Keratinocyte (primary cell): ENCODE measurements at regions not wholly inside any gene's neighbourhood (a gene's known extent, or its start where the extent isn't known, plus 50 kb on each side); places are given as distances from the start of the nearest gene placed in this dataset.

Experiments
- DNase-seq: peaks from one replicate; pipeline ENCODE4 v3.0.0-alpha.2; 2011; ENCODE audit warnings: low read depth, missing footprints, low spot score
- FAIRE-seq: peaks from 2 replicates; lab custom pipeline; 2011; peaks lifted over from hg19 to GRCh38; lab: Jason Lieb, UNC
- H2AFZ ChIP-seq: 2 replicates; pipeline ENCODE4 v1.6.0; 2012; ENCODE audit warnings: low read length, control low read depth, inconsistent platforms; ENCODE audit not compliant: control insufficient read depth
- H3K27ac ChIP-seq: 2 replicates; pipeline ENCODE4 v1.5.1; 2011; ENCODE audit warnings: low read length; ENCODE audit not compliant: control insufficient read depth, insufficient read depth
- H3K27me3 ChIP-seq: 3 replicates; pipeline ENCODE4 v1.6.0; 2011; ENCODE audit warnings: low read length; ENCODE audit not compliant: control insufficient read depth, insufficient read depth; ENCODE audit errors: extremely low read depth
- H3K36me3 ChIP-seq, 2 experiments: 2 replicates in 1 of 2; 3 replicates in 1 of 2; pipeline ENCODE4 v1.5.1; 2011; ENCODE audit warnings: low read length in 2 of 2, mild to moderate bottlenecking in 1 of 2; ENCODE audit not compliant: control insufficient read depth in 2 of 2, insufficient read depth in 2 of 2; ENCODE audit errors: extremely low read depth in 1 of 2
- H3K4me1 ChIP-seq: 3 replicates; pipeline ENCODE4 v1.5.1; 2011; ENCODE audit warnings: low read length; ENCODE audit not compliant: control insufficient read depth, insufficient read depth; ENCODE audit errors: extremely low read depth
- H3K4me2 ChIP-seq: 3 replicates; pipeline ENCODE4 v1.6.0; 2011; ENCODE audit warnings: low read depth, low read length; ENCODE audit not compliant: control insufficient read depth, insufficient read depth; ENCODE audit errors: extremely low read depth
- H3K4me3 ChIP-seq, 3 experiments: fragments of 200-600 bp in 1 of 3; sonication (generic) in 1 of 3; 2 replicates in 2 of 3; 3 replicates in 1 of 3; pipeline ENCODE4 v1.5.1; 2011 to 2016; ENCODE audit warnings: low read length in 3 of 3, mild to moderate bottlenecking in 3 of 3, control low read depth in 2 of 3, inconsistent platforms in 1 of 3, low read depth in 1 of 3, mixed read lengths in 1 of 3, mixed run types in 1 of 3, moderate library complexity in 1 of 3; ENCODE audit not compliant: control insufficient read depth in 2 of 3, insufficient read depth in 2 of 3; ENCODE audit errors: extremely low read depth in 1 of 3
- H3K79me2 ChIP-seq: 2 replicates; pipeline ENCODE4 v1.6.0; 2012; ENCODE audit warnings: low read length; ENCODE audit not compliant: control insufficient read depth, insufficient read depth
- H3K9ac ChIP-seq: 3 replicates; pipeline ENCODE4 v1.6.0; 2011; ENCODE audit warnings: low read length; ENCODE audit not compliant: control insufficient read depth, insufficient read depth; ENCODE audit errors: extremely low read depth
- H3K9me1 ChIP-seq: 3 replicates; pipeline ENCODE4 v1.6.0; 2011; ENCODE audit warnings: low read length; ENCODE audit not compliant: control insufficient read depth, insufficient read depth; ENCODE audit errors: extremely low read depth
- H3K9me3 ChIP-seq: 2 replicates; pipeline ENCODE4 v1.5.1; 2012; ENCODE audit warnings: low read depth, low read length; ENCODE audit not compliant: control insufficient read depth
- H4K20me1 ChIP-seq: 3 replicates; pipeline ENCODE4 v1.6.0; 2011; ENCODE audit warnings: low read length; ENCODE audit not compliant: control insufficient read depth, insufficient read depth; ENCODE audit errors: extremely low read depth
- CTCF ChIP-seq, 3 experiments: IDR thresholded peaks in 1 of 3; conservative IDR thresholded peaks in 1 of 3; optimal IDR thresholded peaks in 1 of 3; 2 replicates in 2 of 3; 3 replicates in 1 of 3; pipeline versions ENCODE3 to v1.5.1; 2011; ENCODE audit warnings: low read length in 3 of 3, mild to moderate bottlenecking in 3 of 3, moderate library complexity in 2 of 3, control low read depth in 1 of 3, inconsistent platforms in 1 of 3; ENCODE audit not compliant: insufficient read depth in 2 of 3; ENCODE audit errors: extremely low read depth in 1 of 3
- EZH2 ChIP-seq: IDR thresholded peaks from one replicate; pipeline ENCODE4 v1.6.1; 2012; ENCODE audit warnings: inconsistent platforms, mild to moderate bottlenecking, low read length, moderate library complexity
- dilution Hi-C: fragments of 300-500 bp; cut with MboI; formaldehyde crosslinking; loops from one replicate; pipeline ENCODE4 v1.7.0; 2020; ENCODE audit warnings: low sequenced_read_pairs; ENCODE audit not compliant: extremely low pct_ligation_motif_present

- DNase-seq: no peak
- no peaks in the 10 kb centered on the region for H3K27me3 ChIP-seq
- dilution Hi-C loops: no loop called here
- H3K36me3 ChIP-seq: no peaks in the 10 kb centered on the region
- H3K9me1 ChIP-seq: no peaks in the 10 kb centered on the region
- peaks cover 4% of the 10 kb centered on the region for H3K4me1 ChIP-seq
- TF ChIP-seq CTCF (optimal IDR thresholded peaks at IDR 0.05 in 1 of 3, IDR thresholded peaks at IDR 0.05 in 1 of 3, conservative IDR thresholded peaks at IDR 0.05 in 1 of 3; ENCODE audit: extremely low read depth in 1 of 3, insufficient read depth in 2 of 3, low read length in 3 of 3) (peak in 1 of 3 experiments; percentile 1), EZH2 (no peak)
- H3K27ac ChIP-seq: no peak overlapping the region
- no peaks in the 10 kb centered on the region for H3K9me3 ChIP-seq
- H4K20me1 ChIP-seq: no peaks in the 10 kb centered on the region
- no peaks in the 10 kb centered on the region for H3K79me2 ChIP-seq
- H3K4me2 ChIP-seq: no peak overlapping the region
- no peak overlapping the region for H3K4me3 ChIP-seq
- FAIRE-seq: no peak
- H3K9ac ChIP-seq: no peak overlapping the region
- no peak overlapping the region for H2AFZ ChIP-seq
Observed at GRCh38 chr3:194287977-194288706, 63.0 kb downstream of the CPN2 start.
